ENCODE measurements at regions not wholly inside any gene's neighbourhood (a gene's known extent, or its start where the extent isn't known, plus 50 kb on each side); places are given as distances from the start of the nearest gene placed in this dataset.

- DNase-seq (ENCODE audit: low read depth) = no peak
Observed at GRCh38 chr12:17550011-17550410, 540.0 kb downstream of the RERGL start.

DNA sequence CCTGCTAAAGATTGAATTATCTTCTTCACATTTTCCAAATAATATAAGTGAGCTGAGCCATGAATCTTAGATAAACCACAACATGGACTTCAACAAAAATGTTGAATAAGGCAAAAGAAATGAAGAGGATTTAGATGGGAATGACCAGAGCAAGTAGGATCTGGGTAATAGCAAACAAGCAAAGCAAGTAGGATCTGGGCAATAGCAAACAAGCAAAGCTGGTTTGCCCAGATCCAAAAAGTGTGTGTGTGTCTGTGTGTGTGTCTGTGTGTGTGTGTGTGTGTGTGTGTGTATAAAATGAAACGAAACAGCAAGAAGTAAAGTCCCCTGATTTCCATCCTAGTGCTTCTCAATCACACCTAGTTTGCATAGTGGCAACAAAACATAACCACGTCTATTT, 549.1 kb downstream of the RERGL start:
- no peak for DNase-seq (ENCODE audit: low read depth)

DNA sequence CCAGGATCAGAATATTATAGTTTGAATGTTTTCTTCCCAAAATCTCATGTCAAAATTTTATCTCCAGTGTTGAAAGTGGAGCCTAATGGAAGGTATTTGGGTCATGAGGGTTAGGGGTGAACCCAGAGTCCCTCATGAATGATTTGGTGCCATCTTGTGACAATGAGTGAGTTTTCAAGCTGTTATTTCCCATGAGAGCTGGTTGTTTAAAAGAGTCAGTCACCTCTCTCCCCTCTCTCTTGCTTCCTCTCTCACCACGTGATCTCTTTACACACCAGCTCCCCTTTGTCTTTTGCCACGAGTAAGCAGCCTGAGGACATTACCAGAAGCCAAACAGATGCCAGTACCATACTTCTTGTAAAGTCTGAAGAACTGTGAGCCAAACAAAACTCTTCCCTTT, 561.6 kb downstream of the RERGL start:
- no peak for DNase-seq (ENCODE audit: low read depth)

DNA sequence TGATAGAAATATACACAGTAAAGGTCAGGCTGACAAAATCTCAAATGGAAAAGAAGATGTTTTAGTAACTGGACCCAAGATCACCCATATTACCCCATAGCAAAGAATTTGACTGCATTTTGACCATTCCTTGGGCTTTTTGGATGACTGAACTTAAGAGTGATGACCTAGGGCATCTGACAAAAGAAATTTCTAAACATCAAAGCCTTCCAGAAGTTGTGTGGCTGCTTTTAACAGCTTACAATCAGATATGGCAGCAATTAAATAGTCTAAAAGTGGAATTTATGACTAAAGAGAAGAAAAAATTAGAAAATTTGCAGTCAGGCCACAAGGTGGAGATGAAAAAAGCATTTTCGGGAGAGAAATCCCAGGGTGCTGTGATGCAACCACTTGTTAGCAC, 563.0 kb downstream of the RERGL start:
- no peak for DNase-seq (ENCODE audit: low read depth)

- no peak for DNase-seq (ENCODE audit: low read depth)
Observed at GRCh38 chr12:17511369-17511768, 578.6 kb downstream of the RERGL start.

DNA sequence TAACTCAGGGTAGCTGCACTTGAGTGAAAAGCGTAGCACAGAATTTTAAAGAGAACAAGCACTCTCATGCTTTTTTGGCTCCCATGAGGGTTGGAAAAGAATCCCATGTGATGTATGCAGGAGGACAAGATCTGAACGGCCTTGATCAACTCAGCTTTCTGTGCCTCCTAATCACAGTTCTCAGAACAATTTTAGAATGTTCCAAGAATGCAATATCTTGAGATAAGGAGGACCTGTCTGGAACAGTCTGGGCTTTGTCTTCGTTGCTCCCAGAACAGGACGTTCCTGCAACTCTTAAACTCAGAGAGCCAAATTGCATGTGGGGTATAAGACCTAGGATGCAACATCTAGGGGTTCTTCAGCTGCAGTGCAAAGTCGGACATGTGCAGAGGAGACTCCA, 582.7 kb downstream of the RERGL start:
- no peak for DNase-seq (ENCODE audit: low read depth)

GRCh38 chr12:17503742-17504141, 586.3 kb downstream of the RERGL start:
- DNase-seq (ENCODE audit: low read depth) = no peak

GRCh38 chr12:17489452-17489851, 600.5 kb downstream of the RERGL start:
- DNase-seq (ENCODE audit: low read depth) = no peak

DNA sequence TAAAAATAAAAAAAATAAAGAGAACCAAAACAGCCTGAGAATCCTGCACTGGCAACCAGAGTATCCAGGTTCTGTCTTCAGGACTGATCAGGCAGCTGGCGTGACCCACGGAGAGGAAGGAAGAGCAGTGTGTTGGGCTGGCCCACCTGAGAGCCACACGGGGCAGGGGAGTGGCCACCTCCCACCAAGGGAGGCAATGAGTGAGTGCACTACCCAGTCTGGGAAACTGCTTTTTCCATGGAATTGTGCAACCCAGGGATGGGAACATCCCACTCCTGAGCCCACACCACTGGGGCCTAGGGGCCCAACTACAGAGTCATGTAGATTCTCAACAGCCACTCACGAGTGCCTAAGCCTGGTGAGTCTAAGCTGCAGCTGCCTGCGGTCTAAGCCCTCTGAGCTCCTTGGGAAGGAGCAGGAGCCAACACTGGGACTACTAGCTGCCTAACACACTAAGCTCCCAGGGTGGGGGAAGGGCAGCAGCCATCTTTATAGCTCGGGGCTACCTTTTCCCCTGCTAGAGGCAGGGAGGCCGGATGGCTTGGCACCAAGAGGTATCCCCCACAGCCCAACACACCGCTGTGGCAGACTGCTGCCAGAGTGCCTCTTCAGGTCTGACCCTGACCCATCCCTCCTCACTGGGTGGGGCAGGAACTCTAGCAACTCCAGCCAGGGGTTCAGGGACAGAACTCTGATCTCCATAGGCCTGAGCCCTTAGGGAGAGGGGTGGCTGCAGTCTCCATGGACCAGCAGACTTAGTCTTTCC, 610.9 kb downstream of the RERGL start:
- DNase-seq (ENCODE audit: low read depth) = no peak

DNA sequence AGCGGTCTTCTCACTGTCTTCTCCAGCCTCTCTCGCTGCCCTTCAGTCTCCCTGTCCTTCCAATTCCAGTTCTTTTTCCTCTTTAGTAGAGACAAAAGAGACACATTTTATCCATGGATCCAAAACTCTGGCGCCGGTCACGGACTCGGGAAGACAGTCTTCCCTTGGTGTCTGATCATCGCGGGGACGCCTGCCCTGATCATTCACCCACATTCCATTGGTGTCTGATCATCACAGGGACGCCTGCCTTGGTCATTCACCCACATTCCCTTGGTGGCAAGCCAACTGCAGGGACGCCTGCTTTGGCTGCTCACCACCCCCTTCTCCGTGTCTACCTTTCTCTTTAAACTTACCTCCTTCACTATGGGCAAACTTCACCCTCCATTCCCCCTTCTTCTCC, 619.5 kb downstream of the RERGL start:
- no peak for DNase-seq (ENCODE audit: low read depth)

- DNase-seq (ENCODE audit: low read depth) = no peak
Observed at GRCh38 chr12:17459214-17459613, 630.8 kb downstream of the RERGL start.

GRCh38 chr12:17456486-17456885, 633.5 kb downstream of the RERGL start:
- DNase-seq (ENCODE audit: low read depth) = no peak

DNA sequence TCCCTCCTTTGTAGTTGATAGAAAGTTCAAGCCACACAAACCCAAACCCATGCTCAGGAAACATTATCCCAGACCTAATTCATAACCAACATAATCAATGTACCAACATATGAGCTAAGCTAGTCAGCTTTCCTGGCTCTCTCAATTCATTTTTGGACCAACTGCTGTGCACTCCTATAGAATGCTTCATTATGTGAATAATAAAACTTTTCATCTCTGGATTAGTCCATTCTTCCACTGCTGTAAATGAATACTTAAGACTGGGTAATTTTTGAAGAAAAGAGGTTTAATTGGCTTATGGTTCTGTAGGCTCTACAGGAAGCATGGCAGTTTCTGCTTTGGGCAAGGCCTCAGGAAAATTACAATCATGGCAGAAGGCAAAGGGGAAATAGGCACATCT, 651.9 kb downstream of the RERGL start:
- no peak for DNase-seq (ENCODE audit: low read depth)

DNA sequence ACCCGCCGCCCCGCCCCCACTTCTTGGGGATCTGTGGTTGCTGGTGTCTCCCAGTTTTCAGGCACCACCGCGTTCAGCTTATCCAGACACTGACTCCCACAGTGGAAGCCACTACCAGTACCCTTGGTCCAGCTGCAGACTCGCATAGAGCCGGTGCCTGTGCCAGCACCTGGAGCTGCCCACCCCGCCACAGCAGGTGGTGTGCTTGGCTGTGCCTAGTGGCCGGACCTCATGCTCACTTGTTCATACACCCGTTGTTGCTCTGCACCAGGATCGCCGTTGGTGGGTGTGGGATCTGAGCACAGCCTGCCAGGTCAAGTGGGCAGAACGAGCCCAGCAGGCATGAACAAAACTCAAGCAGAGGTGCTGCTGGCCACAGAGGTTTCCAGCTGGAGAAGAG, 673.2 kb downstream of the RERGL start:
- DNase-seq (ENCODE audit: low read depth) = no peak

- DNase-seq (ENCODE audit: low read depth) = no peak
Observed at GRCh38 chr12:17414596-17414995, 675.4 kb downstream of the RERGL start.

DNA sequence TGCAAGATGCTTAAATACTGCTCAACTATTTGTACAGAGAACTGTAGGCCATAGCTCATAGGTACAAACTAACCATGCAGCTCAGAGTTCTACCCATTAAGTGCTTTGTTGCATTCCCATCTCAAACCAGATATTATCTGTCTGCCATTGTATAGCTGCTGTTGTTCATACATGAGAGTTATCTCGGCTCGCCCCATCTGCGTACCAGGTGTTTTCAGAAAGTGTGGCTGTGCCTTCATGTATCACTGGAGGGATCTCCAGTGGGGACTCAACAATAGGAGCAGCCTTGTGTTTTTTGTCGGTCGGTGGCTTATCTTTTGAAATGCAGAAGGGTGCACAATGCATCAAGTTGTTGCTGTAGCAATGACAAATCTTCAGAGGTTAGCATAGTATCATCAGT, 678.3 kb downstream of the RERGL start:
- no peak for DNase-seq (ENCODE audit: low read depth)

GRCh38 chr12:17388679-17389078, 701.3 kb downstream of the RERGL start:
- DNase-seq (ENCODE audit: low read depth) = no peak

GRCh38 chr12:17383321-17383720, 706.7 kb downstream of the RERGL start:
- no peak for DNase-seq (ENCODE audit: low read depth)

DNA sequence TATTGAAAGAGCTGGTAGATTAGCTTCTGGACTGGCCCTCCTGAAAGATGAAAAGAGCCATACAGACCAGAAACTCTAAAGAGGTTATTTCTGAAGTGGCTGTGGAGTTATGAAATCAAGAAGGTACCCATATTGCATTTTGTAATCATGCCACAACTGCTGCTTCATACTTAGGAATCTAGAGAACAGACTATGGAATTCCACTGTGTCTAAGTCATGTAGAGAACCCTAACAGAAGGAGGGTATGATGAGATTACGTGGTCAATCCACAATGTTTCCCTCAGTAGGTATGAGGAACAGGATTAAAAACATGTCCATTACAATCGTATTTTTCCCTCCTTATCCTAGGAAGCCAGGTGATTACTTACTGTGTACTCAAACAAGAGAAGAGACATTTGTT, 708.8 kb downstream of the RERGL start:
- no peak for DNase-seq (ENCODE audit: low read depth)

GRCh38 chr12:17372508-17372907, 717.5 kb downstream of the RERGL start:
- DNase-seq (ENCODE audit: low read depth) = no peak

DNA sequence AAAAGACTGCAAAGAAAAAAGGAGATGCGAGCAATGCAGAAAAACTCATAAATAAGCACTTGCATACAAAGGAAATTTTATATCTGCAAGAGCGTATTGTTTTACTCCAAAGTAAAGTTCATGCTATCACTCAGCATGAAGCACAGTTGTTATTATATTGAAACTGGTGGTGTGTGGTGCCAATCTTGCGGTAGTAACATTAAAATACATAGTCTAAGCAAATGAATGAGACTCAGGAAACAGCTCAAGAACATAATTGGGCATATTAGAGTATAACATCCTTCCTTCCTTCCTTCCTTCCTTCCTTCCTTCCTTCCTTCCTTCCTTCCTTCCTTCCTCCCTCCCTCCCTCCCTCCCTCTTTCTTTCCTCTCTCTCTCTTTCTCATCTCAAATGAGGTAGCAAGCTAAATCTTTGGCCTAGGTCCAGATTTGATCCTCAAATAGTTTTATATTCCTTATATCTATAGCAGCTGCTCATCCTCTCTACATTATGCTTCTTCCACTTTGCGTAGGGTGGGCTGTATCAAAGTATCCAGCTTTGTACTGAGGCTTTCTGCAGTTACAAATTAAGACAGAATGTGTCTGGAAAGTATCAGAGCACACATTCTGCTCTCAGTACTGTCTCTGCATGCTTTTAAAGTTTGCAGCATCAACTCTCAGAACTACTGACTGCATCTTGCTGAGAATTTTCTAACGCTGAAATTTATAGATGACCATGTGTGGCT, 718.3 kb downstream of the RERGL start:
- no peak for DNase-seq (ENCODE audit: low read depth)

DNA sequence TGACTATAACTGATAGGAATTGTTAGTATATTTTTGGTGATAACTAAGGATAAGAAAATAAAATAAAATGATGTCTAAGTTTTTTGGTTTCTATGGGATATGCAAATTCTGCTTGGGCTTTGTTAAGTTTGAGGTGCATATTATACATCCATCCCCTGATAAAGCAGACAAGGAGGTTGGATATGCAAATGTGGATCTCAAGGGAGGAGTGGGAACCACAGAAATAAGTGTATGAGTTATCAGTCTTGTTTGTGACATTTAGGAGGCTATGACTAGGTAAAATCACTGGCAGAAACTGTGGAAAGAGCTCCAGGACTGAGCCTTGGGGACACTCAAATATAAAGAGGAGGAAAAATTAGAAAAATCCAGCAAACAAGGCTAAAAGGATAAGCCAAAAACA, 719.4 kb downstream of the RERGL start:
- no peak for DNase-seq (ENCODE audit: low read depth)

DNA sequence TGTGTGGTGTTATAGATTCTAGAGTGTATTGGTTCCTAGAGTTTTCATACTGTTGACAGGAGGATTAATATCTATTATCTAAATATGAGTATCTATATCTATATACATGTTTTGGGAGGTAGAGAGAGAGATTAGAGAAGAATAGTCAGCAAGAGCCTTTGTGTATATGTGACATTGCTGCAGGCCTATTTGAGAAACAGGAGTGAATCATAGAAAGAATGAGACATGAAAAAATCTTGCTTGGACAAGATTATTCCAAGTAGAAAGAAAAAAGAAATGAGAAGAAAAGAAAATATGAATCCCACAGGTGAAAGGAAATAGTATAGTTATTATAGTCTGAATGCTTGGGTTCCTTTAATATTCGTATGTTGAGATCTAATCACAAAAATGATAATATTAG, 720.4 kb downstream of the RERGL start:
- DNase-seq (ENCODE audit: low read depth) = no peak

DNA sequence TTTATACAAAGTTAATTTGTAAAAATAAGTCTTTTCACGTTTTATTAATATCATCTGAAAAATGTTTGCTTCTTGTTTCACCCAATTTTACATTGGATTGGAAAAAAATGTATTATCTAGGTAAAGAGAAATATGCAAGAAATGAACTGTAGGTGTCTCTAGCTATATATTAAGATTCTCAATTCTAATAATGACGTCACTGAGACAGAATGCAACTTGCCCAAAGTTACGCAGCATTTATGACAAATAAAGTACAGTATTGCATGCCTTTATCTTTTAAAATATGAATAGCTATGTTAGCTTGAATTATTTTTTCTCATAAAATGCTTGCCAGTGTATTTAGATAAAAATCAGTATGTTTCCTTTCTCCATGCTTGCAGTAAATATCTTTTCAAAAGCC, 728.8 kb downstream of the RERGL start:
- no peak for DNase-seq (ENCODE audit: low read depth)

All from Daoy (cell line).